Left colon (tissue), 2 donors: ENCODE measurements at regions not wholly inside any gene's neighbourhood (a gene's known extent, or its start where the extent isn't known, plus 50 kb on each side); places are given as distances from the start of the nearest gene placed in this dataset.

Experiments
- ATAC-seq: fragments of 200-7000 bp; cut with Tn5 transposase; one replicate; pipeline ENCODE4 v1.9.1; 2020; ENCODE audit warnings: mild to moderate bottlenecking, moderate library complexity
- DNase-seq, 2 donors: peaks; one replicate each; pipeline ENCODE4 v3.0.0-alpha.2; 2020
- intact Hi-C, 2 donors: fragments of 100-400 bp; cut with DNase I in 1 of 2; cut with micrococcal nuclease in 1 of 2; formaldehyde crosslinking; loops; one replicate each; pipeline versions ENCODE4 v1.11.2 to v1.14.0; 2022; cut with DNase I, micrococcal nuclease
- donor health status: DM: no; HTN: no; CAD: no.
- donor health status: DM: yes; HTN: yes; CAD: no.

DNA sequence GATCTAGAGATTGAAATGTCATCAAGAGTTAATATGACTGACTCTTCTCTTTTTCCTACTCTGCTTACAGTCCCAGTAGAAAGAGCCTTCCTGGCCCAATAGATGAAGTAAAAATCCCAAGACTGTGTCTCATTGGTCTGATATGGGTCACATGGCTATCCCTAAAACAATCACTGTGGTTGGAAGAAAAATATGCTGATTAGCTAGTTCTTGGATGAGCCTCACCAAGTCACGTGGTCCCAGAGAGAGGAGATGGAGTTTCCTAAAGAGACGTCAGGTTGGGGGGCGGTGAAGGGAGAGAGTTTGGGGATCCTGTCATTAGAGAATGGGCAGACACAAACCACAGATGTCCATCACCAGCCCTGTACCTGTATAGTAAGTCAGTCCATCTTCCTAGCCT is 466.3 kb downstream of the HAPSTR1 start:
- no peak for ATAC-seq
- intact Hi-C loops = no loop called here
- DNase-seq = no peak

DNA sequence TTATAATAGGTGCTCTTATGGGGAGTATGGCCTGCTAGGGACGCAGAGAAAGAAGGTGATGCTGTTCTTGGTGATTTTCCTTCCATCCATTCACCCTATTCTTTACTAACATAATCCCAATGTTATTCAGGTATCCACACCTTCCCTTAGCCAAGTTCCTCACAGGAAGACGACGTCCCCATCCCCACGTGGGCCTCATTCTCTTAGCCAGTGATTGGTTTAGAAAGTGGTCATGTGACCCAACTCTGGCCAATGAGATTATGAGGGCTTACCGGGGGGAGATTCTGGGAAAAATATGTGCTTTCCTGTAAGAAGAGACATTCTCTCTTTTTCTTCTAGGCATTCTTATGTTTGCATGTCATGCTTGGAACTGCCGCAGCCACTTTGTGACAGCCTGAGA is 474.7 kb downstream of the HAPSTR1 start:
- no peak for DNase-seq
- intact Hi-C loops = no loop called here
- no peak for ATAC-seq

DNA sequence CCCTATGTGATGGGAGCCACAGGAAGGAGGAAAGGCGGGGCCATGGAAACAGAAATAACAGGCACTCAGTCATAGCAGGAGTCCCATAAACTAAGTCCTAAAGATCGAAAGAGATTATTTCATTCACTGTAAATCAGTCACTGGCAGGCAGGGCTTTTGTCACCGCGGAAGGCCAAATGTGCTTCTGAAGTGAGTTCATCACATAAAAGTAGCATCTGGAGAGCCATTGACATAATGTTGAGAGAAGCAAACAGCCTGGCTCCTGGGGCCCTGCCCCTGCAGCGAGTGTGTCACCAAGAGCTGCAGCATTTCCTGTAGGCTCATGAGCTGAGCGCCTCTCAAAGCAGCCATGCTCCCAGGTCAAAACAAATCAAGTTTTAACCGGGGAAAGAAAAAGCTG is 476.2 kb downstream of the HAPSTR1 start:
- DNase-seq (no peak), ATAC-seq (no peak)
- intact Hi-C loops = no loop called here

DNA sequence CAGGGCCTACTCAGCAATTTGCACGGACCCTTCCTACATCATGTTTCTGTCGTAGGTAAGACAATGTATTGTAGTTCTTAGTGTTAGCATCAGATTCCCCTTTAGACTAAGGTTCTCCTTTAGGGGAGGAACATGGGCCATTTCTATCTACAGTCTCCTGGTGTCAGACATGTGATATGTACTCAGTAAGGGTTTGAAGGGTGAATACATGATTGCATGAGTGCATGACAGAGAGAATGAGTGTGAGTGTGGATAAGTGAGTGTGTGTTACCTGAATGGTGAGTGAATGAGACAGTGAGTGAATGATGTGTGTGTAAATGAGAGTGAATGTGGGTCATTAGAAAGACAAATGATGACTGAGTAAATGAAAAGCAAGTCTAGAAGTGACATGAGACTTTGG is 476.8 kb downstream of the HAPSTR1 start:
- intact Hi-C loops = no loop called here
- DNase-seq (no peak), ATAC-seq (no peak)

DNA sequence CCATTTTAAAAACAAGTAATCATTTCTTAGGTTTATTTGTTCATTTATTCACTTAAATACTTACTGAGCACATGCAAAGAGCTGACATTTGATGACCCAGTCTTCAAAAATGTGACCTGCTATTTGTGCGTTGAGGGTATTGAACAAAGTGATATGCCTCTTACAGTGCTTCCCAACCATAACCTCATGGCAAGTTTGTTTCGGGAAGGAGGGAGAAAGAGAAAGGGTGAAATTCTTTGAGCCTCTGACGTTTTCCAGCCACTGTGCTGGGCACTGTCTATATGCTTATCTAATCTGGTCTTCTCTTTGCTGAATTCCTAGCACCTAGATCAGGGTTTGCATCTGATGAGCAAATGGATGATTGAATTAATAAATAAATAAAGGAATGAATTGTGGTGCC is 479.1 kb downstream of the HAPSTR1 start:
- intact Hi-C loops = no loop called here
- DNase-seq (no peak), ATAC-seq (no peak)

DNA sequence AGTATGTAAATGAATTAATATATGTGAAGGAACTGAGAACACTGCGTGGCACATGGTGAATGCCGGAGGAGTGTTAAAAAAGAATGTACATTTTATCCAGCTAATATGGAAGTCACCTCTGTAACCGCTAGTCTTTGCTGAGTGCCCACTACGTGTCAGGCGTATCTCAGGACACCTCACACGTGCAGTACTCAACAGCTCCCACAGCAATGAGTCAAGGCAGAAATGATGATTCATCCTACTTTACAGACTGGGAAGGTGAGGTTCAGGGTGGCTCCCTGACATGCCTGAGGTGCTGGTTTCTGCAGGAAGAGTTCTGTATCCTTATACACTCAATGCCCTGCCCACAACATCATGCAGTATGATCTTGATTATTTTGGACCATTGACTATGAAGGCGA is 487.0 kb downstream of the HAPSTR1 start:
- ATAC-seq (no peak), DNase-seq (no peak)
- intact Hi-C loops = no loop called here

DNA sequence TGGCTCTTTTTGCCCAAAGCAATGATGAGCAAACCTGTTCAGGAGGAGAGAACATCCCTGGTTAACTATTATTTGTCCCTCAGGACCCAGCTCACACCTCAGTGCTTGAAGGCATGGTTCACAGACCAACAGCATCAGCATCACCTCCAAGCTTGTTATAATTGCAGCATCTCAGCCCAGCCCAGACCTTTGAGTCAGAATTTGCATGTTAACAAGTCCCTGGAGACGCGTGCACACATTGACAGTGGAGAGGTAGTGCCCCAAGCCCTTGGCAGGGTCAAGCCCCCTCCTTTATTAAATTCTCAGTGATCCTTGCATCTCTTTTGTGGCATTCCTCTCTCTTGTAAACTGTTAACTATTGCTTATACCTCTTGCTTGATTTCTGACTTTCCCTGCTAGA is 488.6 kb downstream of the HAPSTR1 start:
- ATAC-seq (no peak), DNase-seq (no peak)
- intact Hi-C loops = no loop called here

DNA sequence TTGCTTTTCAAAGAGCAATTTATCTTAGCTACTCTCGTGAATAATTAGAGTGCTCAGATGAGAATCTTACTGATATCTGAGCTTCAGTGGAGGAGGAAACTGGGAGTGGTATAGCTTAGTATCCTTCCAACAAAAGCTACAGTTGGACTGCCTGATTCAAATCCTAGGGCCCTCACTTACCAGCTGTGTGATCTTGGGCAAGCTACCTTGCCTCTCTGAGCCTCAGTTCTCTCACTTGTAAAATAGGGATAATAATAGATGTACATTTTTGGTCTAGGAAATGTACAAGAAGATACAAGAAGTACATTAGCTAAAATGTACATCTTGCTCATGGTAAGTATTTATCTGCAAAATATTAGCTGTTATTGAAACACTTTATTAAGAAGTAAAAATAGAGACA is 502.0 kb downstream of the HAPSTR1 start:
- no peak for DNase-seq
- intact Hi-C loops = no loop called here
- ATAC-seq = no peak

DNA sequence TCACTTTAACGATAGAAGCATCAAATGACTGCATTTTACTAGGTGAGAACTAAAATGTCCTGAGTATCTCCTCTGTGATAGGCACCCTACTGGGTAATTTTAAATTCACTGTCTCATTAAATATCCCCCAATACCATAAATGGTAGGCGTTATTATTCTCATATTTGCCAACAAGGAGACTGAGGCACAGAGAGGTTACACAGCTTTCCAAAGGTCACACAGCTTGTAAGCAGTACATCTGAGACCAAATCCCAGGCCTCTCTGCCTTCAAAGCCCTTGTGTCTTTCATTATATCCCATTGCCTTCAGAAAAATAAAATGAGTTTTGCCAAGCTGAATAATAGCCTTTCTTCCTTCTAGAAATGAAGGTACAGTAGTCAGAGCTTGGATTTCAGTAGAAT is 502.6 kb downstream of the HAPSTR1 start:
- ATAC-seq (no peak), DNase-seq (no peak)
- intact Hi-C loops = no loop called here

DNA sequence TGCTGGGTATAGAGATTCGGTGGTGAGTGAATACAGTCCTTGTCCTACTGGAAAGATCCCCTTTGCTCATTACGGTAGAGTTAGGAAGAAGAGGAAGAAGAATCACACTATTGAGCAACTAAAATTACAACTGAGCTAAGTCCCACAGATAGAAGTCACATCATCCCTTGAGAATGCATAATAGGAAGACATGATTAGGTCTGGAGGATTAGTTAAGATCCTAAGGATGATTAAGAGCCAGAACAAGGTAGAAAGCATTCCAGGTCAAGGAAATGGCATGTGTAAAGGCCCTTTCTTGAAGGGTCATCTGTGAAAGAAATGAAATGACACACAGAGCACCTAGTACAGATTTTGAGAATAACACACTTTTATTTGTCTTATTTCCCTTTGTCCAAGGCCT is 503.5 kb downstream of the HAPSTR1 start:
- no peak for DNase-seq
- intact Hi-C loops = no loop called here

DNA sequence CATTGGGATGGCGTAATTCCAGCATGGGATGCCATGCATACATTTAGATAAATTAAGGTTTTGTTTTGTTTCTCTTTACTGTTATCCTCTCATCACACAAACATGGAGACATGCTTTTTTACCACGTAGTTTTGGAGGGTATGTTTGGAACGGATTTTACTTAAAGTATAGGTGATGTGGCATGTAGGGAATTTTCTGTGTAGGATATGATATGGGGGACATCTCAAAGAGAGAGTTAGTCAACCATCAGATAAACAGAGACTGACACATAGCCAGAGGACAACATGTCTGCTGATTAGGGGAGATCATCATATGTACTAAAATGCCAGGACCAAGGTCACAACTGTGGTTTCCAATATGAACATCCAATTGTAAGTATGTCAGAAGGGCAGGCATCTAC is 503.9 kb downstream of the HAPSTR1 start:
- no peak for ATAC-seq
- DNase-seq = no peak
- intact Hi-C loops = no loop called here

More for the DNA sequence above, 503.5 kb downstream of the HAPSTR1 start:
- ATAC-seq = no peak

DNA sequence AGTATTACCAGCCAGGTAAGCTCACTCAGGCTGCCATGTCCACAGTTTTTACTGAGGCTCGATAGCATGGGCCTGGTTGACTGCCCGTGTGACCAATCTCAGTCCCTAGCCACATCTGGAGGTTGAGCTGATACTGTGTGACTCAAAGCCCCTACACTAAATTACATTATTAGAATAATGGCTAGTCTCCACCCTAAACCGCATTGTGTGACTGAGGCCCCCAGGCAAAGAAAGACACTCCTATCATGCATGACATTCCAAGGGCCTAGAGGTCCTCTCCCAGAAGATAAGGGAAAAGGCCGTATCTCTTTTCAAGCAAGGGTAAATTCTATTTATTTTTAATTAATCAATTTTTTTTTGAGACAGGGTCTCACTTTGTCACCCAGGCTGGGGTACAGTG is 505.3 kb downstream of the HAPSTR1 start:
- ATAC-seq (no peak), DNase-seq (no peak)
- intact Hi-C loops = no loop called here

DNA sequence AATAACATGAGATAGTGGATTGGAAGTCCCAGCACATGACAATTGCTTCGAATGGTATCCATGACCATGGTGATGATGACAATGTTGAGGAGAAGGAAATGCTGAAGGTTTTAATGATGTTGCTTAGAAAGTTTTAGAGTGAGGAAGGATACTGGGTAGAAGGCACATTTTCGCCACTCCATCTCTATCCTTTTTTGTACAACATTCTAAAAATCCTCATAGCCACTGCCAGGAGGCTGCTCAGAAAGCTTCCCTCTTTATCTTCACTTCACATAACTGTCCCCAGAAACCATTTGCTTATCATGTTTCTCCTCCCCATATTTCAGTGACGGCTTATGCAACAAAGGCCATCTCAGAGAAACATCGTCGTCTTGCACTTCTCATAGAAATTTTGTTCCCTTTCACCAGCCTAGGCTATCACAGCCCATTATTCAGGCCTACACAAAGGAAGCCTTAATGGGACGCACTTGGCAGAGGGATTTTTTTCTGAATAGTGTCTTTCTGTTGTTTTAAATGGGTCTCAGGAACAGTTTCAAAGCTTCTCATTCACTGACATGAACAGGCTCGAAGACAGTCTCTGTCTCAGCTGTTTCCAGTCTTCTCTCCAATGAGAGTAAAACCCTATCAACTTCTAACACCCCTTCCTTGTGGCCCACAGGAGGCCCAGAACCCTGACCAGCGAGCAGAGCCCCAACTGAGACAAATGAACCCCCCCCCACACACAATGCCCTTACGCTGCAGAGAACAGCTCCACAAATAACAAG is 506.7 kb downstream of the HAPSTR1 start:
- ATAC-seq (no peak), DNase-seq (no peak)
- intact Hi-C loops = no loop called here

DNA sequence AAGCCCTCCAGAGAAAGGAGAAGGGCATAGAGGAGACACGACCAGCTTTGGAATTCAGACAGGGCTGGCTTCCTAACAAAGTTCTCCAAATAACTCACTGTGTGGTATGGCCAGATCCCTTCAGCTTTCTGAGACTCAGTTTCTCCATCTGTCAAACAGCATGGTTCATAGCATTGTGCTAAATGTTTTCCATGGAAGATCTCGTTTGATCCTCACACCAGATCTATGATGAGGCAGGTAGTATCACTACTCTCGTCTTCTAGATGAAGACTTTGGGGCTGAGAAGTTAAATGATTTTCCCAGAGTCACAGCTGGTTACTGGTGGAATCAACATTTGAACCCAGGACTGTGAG is 507.3 kb downstream of the HAPSTR1 start:
- ATAC-seq (no peak), DNase-seq (no peak)
- intact Hi-C loops = no loop called here

DNA sequence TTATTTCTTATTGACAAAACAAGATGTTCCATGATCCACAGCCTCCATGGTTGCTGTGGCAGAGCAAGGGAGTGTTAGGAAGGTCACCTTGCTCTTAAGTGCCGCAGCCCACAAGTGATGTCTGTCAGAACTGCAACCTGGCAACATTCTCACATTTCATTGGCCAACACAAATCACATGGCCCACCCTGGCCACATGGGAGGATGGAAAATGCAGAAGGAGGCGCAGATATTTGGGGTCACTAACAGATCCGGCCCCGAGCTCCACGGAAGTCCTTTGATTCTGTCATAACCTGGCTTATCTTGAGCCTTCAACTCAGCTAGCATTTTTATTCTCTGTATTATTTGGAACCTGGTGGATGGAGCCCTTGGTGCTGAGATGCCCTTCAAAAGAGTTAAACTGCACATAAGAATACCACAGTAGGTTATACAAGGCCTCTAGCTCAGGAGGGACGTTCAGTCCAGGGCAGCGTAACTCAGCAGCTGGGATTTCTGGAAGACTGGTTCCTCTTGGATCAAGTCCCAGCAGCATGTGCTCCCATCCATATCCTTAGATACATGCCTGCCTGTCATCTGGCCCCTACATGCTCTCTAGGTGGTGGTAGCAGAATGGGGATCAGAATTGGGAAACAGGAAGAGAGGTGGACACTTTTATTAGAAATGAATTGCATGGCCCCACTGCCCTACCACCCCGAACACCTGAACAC is 508.1 kb downstream of the HAPSTR1 start:
- intact Hi-C loops = no loop called here
- DNase-seq (no peak), ATAC-seq (no peak)

DNA sequence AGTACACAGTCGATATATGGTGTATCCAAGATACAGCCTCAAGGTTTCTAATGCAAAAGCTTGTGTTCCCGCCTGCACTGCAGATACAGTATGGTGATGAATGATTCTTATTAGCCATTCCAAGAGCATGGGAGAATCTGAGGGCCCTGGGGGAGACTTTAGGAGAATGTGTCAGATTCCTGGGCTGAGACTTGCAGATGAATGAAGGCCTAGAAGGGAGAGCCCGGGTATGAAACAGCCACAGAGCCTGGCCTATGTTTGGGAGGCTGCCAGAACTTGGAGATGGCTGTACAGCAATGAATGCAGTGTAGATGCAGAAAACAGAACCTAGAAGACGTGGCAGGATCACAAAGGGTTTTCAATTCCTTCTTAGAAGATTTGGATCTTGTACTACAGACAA is 510.7 kb downstream of the HAPSTR1 start:
- ATAC-seq (no peak), DNase-seq (no peak)
- intact Hi-C loops = no loop called here

DNA sequence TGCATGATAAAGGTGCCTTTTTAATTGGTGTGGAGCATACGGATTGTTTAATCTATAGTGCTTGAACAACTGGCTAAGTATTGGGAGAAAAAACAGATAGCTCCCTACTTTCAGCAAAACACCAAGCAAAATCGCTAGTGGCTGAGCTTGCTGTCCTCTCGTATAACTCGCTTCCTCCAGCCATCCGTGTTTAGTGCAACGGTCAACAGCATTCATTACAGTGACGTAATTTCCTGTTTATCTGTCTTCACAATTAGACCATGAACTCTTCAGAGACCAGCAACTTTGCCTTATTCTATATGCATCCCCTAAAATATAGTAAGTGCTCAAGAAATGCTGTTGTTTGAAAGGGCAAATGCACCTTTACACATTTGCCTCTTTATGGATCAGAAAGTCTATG is 511.9 kb downstream of the HAPSTR1 start:
- DNase-seq (no peak), ATAC-seq (no peak)
- intact Hi-C loops = no loop called here

DNA sequence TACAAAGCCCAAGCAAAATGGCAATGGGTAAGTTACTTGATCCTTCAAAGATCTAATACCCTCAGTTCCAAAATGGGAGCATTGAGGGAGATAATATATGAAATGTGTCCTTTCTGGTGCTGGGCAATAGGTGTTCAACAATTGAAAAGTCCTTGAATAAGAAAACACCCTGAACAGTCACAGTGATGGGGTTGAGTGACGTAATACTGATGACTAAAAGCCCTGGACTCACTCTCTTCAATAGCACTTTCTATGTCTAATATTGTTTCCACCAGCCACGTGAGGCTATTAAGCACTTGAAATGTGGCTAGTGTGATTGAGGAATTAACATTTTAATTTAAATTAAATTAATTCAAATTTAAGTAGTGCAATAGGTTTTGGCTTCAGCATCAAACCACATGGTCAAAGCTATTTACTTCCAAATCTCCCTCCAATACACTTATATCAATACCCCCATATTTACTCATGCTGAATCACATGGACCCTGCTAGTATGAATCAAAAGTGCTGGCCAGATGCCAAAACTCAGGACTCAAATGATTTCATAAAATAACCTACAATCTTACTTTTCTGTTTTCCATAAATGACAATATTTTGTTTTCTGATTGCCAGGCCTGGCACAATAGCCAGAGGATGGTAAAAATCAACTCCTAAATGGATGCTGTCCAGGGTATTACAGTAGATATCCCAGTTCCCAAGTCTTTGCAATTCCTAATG is 516.2 kb downstream of the HAPSTR1 start:
- intact Hi-C loops = no loop called here
- ATAC-seq (no peak), DNase-seq (no peak)

DNA sequence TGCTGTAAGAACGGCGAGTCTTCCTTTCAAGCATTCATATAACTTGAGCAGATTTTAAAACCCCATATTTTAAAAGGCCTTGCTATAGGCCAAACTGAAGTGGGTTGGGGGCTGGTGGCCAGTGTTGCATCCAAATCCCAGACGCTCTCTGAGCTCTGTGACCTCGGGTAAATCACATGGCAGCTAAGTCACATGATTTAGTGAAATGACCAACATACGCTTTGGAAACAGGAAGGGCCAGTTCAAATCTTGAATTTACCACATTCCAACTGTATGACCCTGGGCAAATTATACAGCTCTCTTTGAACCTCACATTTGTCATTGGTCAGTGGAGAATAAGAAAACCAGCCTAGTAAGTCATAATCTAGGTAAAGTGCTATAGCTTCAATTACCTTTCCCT is 519.3 kb downstream of the HAPSTR1 start:
- DNase-seq (no peak), ATAC-seq (no peak)
- intact Hi-C loops = no loop called here

DNA sequence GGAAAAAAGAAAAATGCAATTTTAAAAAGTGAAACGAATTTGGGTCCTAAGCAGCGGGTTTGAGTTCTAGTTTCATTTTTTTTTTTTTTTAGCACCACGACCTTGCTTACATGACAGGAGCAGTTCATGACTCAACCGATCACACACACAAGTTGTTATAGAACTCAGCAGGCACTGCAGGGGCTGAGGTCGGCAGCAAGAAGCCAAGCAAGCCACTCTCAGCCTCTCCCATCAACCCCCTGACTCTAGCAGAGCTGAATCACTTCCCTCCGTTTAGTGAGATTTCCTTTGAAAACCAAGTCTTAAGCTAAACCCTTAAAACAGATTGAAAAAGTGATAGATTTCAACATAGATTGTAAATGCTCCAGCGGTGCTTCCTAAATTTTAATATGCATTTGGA is 520.8 kb downstream of the HAPSTR1 start:
- intact Hi-C loops = no loop called here
- ATAC-seq (no peak), DNase-seq (no peak)
